Caco-2 (cell line): ENCODE measurements at regions not wholly inside any gene's neighbourhood (a gene's known extent, or its start where the extent isn't known, plus 50 kb on each side); places are given as distances from the start of the nearest gene placed in this dataset.
"Not testable (repeated sequence)": the region's sequence is repeated elsewhere in the genome, so short reads cannot be mapped to it uniquely, and the experiment has no call there.

Experiments
- BruUV-seq: library from RNA; stranded (reverse); fragments of 400-500 nt; replicated peaks from 2 replicates; lab custom pipeline; 2021; lab: Mats Ljungman, UMichigan
- CTCF ChIA-PET: fragments of 300-600 bp; sonication (Branson Sonifier 250); formaldehyde crosslinking; loops from one replicate; lab custom pipeline; 2022; ENCODE audit warnings: antibody characterized with exemption; lab: Charles Lee
- POLR2A ChIA-PET: fragments of 300-600 bp; sonication (Branson Sonifier 250); formaldehyde crosslinking; loops from one replicate; lab custom pipeline; 2022; ENCODE audit warnings: antibody characterized with exemption; lab: Charles Lee
- DNase-seq, 2 experiments: peaks; one replicate each; pipeline versions ENCODE4 v3.0.0 to v3.0.0-alpha.2; 2020 to 2022
- H3K27me3 ChIP-seq: replicated peaks from 2 replicates; pipeline ENCODE4 v1.6.0; 2011; ENCODE audit warnings: low read length; ENCODE audit not compliant: control insufficient read depth, insufficient read depth
- H3K36me3 ChIP-seq: 2 replicates; pipeline ENCODE4 v1.5.1; 2011; ENCODE audit warnings: low read length; ENCODE audit not compliant: control insufficient read depth, insufficient read depth
- H3K4me1 ChIP-seq: fragments of 250-450 bp; sonication (Bioruptor Pico); 2 replicates; pipeline ENCODE4 v1.5.1; 2020; ENCODE audit warnings: mild to moderate bottlenecking
- H3K4me3 ChIP-seq: 2 replicates; pipeline ENCODE4 v1.5.1; 2011; ENCODE audit warnings: low read depth, mild to moderate bottlenecking, control low read depth, low read length
- H3K9me3 ChIP-seq: fragments of 250-450 bp; sonication (Bioruptor Pico); 2 replicates; pipeline ENCODE4 v1.5.1; 2020; ENCODE audit warnings: mild to moderate bottlenecking, moderate library complexity
- H3K27ac Mint-ChIP-seq: one replicate; pipeline ENCODE4 v1.8.0; 2022; ENCODE audit warnings: mixed read lengths; ENCODE audit not compliant: unreplicated experiment
- H3K27me3 Mint-ChIP-seq: one replicate; pipeline ENCODE4 v1.8.0; 2022; ENCODE audit warnings: mixed read lengths; ENCODE audit not compliant: insufficient read depth, unreplicated experiment
- H3K36me3 Mint-ChIP-seq: one replicate; pipeline ENCODE4 v1.8.0; 2022; ENCODE audit warnings: mild to moderate bottlenecking, mixed read lengths; ENCODE audit not compliant: insufficient read depth, unreplicated experiment
- H3K4me1 Mint-ChIP-seq: one replicate; pipeline ENCODE4 v1.8.0; 2022; ENCODE audit warnings: low read depth, mixed read lengths; ENCODE audit not compliant: unreplicated experiment
- H3K4me3 Mint-ChIP-seq: one replicate; pipeline ENCODE4 v1.8.0; 2022; ENCODE audit warnings: mild to moderate bottlenecking, moderate library complexity, mixed read lengths; ENCODE audit not compliant: unreplicated experiment
- H3K9me3 Mint-ChIP-seq: one replicate; pipeline ENCODE4 v1.8.0; 2022; ENCODE audit warnings: mixed read lengths; ENCODE audit not compliant: unreplicated experiment
- CTCF ChIP-seq, 2 experiments: fragments of 200-600 bp in 1 of 2; IDR thresholded peaks; 1 replicate in 1 of 2; 2 replicates in 1 of 2; pipeline versions ENCODE4 v1.5.1 to v1.8.0; 2011 to 2022; ENCODE audit warnings: antibody characterized with exemption in 1 of 2, control low read depth in 1 of 2, inconsistent platforms in 1 of 2, low read depth in 1 of 2, low read length in 1 of 2, mild to moderate bottlenecking in 1 of 2, moderate library complexity in 1 of 2; ENCODE audit not compliant: insufficient read depth in 1 of 2, severe bottlenecking in 1 of 2, unreplicated experiment in 1 of 2
- intact Hi-C: fragments of 100-400 bp; cut with micrococcal nuclease; formaldehyde crosslinking; loops from one replicate; pipeline ENCODE4 v1.10.0; 2022; ENCODE audit not compliant: unreplicated experiment

DNA sequence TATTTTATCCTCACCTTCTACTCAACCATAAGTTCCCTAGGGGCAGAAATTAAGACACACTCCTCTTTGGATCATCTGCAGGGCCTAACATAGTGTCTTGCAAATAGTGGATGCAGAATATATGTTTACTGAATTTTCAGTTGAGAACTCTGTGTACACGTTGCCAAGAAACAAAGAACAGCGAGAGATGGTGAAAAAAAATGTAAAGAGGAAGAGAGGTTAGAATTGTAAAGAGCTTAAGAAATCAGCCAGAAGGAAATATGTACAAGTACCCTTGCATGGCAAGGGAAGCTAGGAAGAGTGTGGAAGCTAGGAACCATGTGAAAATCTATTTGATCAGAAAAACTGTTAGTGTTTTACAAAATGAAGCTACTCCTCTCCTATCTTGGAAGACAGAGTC lies 431.0 kb downstream of the SMARCA1 start:
- DNase-seq: no peak
- POLR2A ChIA-PET: no interaction called here
- Mint-ChIP-seq H3K4me1 (peaks cover 1% of the 10 kb centered on the region), H3K9me3 (no peaks in the 10 kb centered on the region), H3K27ac (no peak overlapping the region), H3K4me3 (no peak overlapping the region), H3K27me3 (peaks cover 3% of the 10 kb centered on the region), H3K36me3 (no peaks in the 10 kb centered on the region)
- no TSS peak for BruUV-seq
- no peaks in the 10 kb centered on the region for H3K9me3 ChIP-seq
- no peak for TF ChIP-seq CTCF (IDR thresholded peaks at IDR 0.05; ENCODE audit: insufficient read depth in 1 of 2, low read depth in 1 of 2, low read length in 1 of 2, severe bottlenecking in 1 of 2, unreplicated experiment in 1 of 2)
- H3K36me3 ChIP-seq: no peaks in the 10 kb centered on the region
- no peaks in the 10 kb centered on the region for H3K27me3 ChIP-seq
- CTCF ChIA-PET: no interaction called here
- H3K4me1 ChIP-seq: no peaks in the 10 kb centered on the region
- intact Hi-C loops: no loop called here
- H3K4me3 ChIP-seq: no peak overlapping the region

- Mint-ChIP-seq H3K4me3 (no peak overlapping the region), H3K27ac (no peak overlapping the region), H3K27me3 (peaks cover 3% of the 10 kb centered on the region), H3K36me3 (no peaks in the 10 kb centered on the region), H3K9me3 (no peaks in the 10 kb centered on the region), H3K4me1 (no peaks in the 10 kb centered on the region)
- ChIA-PET CTCF (no interaction called here), POLR2A (no interaction called here)
- no peaks in the 10 kb centered on the region for H3K27me3 ChIP-seq
- no TSS peak for BruUV-seq
- H3K4me1 ChIP-seq: no peaks in the 10 kb centered on the region
- H3K4me3 ChIP-seq: no peak overlapping the region
- H3K9me3 ChIP-seq: no peaks in the 10 kb centered on the region
- intact Hi-C loops: no loop called here
- H3K36me3 ChIP-seq: no peaks in the 10 kb centered on the region
- TF ChIP-seq CTCF (IDR thresholded peaks at IDR 0.05; ENCODE audit: insufficient read depth in 1 of 2, low read depth in 1 of 2, low read length in 1 of 2, severe bottlenecking in 1 of 2, unreplicated experiment in 1 of 2): no peak
- DNase-seq: no peak
These were observed 432.2 kb downstream of the SMARCA1 start for GRCh38 chrX:129091097-129091496.

DNA sequence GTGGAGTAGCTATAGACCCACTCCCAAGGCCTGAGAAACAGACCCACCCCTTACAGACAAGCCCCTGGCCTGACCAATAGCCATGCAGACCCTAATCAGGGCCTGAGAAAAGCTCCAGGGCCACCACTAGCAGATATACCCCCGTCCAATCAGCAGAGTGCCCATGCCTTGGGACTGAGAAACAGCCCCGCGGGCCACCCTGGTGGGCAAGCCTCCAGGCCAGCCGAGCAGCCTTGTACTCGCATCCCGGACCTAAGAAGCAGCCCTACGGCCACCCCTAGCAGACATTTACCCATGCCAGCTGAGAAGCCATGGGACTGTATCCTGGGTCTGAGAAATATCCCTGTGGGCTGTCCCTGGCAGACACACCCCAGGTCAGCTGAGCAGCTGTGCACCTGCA lies 436.5 kb downstream of the SMARCA1 start:
- intact Hi-C loops: no loop called here
- Mint-ChIP-seq H3K36me3 (no peaks in the 10 kb centered on the region), H3K4me3 (no peak overlapping the region), H3K4me1 (peaks cover 5% of the 10 kb centered on the region), H3K27me3 (no peaks in the 10 kb centered on the region), H3K9me3 (peaks cover 12% of the 10 kb centered on the region), H3K27ac (no peak overlapping the region)
- H3K4me1 ChIP-seq: no peaks in the 10 kb centered on the region
- ChIA-PET POLR2A (no interaction called here), CTCF (no interaction called here)
- H3K27me3 ChIP-seq: no peaks in the 10 kb centered on the region
- TF ChIP-seq CTCF (IDR thresholded peaks at IDR 0.05; ENCODE audit: insufficient read depth in 1 of 2, low read depth in 1 of 2, low read length in 1 of 2, severe bottlenecking in 1 of 2, unreplicated experiment in 1 of 2): no peak
- no peak for DNase-seq
- no peak overlapping the region for H3K4me3 ChIP-seq
- H3K36me3 ChIP-seq: no peaks in the 10 kb centered on the region
- BruUV-seq: no TSS peak
- no peaks in the 10 kb centered on the region for H3K9me3 ChIP-seq

DNA sequence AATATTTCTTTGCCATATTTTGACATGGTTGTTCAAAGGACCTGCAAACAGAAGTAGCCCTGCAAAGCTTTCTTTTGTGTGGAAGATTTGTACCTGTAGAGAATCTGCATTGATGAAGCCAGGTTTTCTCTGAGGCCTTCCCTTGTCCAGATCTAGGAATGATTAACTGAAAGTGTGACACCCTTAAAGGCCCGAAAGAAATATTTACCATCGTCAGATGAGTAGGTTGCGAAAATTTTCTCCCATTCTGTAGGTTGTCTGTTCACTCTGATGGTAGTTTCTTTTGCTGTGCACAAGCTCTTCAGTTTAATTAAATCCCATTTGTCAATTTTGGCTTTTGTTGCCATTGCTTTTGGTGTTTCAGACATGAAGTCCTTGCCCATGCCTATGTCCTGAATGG lies 439.0 kb downstream of the SMARCA1 start:
- H3K36me3 Mint-ChIP-seq, H3K4me3 ChIP-seq, H3K27me3 ChIP-seq, CTCF ChIA-PET, H3K36me3 ChIP-seq, H3K27me3 Mint-ChIP-seq, POLR2A ChIA-PET, H3K4me3 Mint-ChIP-seq, intact Hi-C loops, BruUV-seq, H3K9me3 ChIP-seq, H3K27ac Mint-ChIP-seq, H3K4me1 Mint-ChIP-seq, DNase-seq, H3K4me1 ChIP-seq: not testable (repeated sequence)
- H3K9me3 Mint-ChIP-seq: peaks cover 12% of the 10 kb centered on the region
